H1 (cell line): ENCODE measurements at regions not wholly inside any gene's neighbourhood (a gene's known extent, or its start where the extent isn't known, plus 50 kb on each side); places are given as distances from the start of the nearest gene placed in this dataset.

Experiments used
- CTCF ChIA-PET: fragments of 300-600 bp; sonication (Branson Sonifier 250); formaldehyde crosslinking; loops from one replicate; lab custom pipeline; 2021; ENCODE audit not compliant: partially characterized antibody; lab: Charles Lee
- POLR2A ChIA-PET: fragments of 300-600 bp; sonication (Branson Sonifier 250); formaldehyde crosslinking; loops from one replicate; lab custom pipeline; 2021; ENCODE audit warnings: inconsistent platforms; ENCODE audit not compliant: partially characterized antibody; lab: Charles Lee
- DNase-seq, 2 experiments: peaks; one replicate each; pipeline versions ENCODE4 v3.0.0 to v3.0.0-alpha.2; 2010 to 2022; ENCODE audit warnings: low spot score in 2 of 2, low read depth in 1 of 2, mixed read lengths in 1 of 2
- FAIRE-seq: peaks from 2 replicates; lab custom pipeline; 2011; peaks lifted over from hg19 to GRCh38; lab: Jason Lieb, UNC
- H2AFZ ChIP-seq: 2 replicates; pipeline ENCODE4 v1.8.1; 2012; ENCODE audit warnings: low read length, inconsistent platforms
- H2AK5ac ChIP-seq: 2 replicates; pipeline ENCODE4 v1.6.1; 2013; ENCODE audit warnings: low read depth, low read length
- H2BK120ac ChIP-seq: replicated peaks from 2 replicates; pipeline ENCODE3; 2013; ENCODE audit warnings: low read depth, low read length, inconsistent platforms
- H2BK12ac ChIP-seq: 2 replicates; pipeline ENCODE4 v1.6.1; 2013; ENCODE audit warnings: low read depth, low read length
- H2BK15ac ChIP-seq: 2 replicates; pipeline ENCODE4 v1.6.1; 2013; ENCODE audit warnings: low read length
- H2BK20ac ChIP-seq: 2 replicates; pipeline ENCODE4 v1.6.1; 2013; ENCODE audit warnings: low read length
- H2BK5ac ChIP-seq: 2 replicates; pipeline ENCODE4 v1.6.1; 2013; ENCODE audit warnings: low read depth, low read length
- H3K14ac ChIP-seq: 2 replicates; pipeline ENCODE4 v1.6.1; 2013; ENCODE audit warnings: inconsistent platforms; ENCODE audit not compliant: insufficient read length
- H3K18ac ChIP-seq: 2 replicates; pipeline ENCODE4 v1.6.1; 2013; ENCODE audit warnings: low read length; ENCODE audit errors: extremely low read depth
- H3K23ac ChIP-seq: 2 replicates; pipeline ENCODE4 v1.6.1; 2013; ENCODE audit warnings: inconsistent platforms; ENCODE audit not compliant: insufficient read length
- H3K23me2 ChIP-seq: 2 replicates; pipeline ENCODE4 v1.6.1; 2013; ENCODE audit warnings: low read depth, low read length
- H3K27ac ChIP-seq: 2 replicates; pipeline ENCODE4 v1.6.1; 2011; ENCODE audit warnings: low read depth, low read length, inconsistent platforms
- H3K27me3 ChIP-seq, 4 experiments: replicated peaks in 1 of 4; 1 replicate in 1 of 4; 2 replicates in 3 of 4; pipeline versions ENCODE4 v1.6.1 to v1.8.1; 2011 to 2013; ENCODE audit warnings: low read length in 3 of 4, mild to moderate bottlenecking in 3 of 4, inconsistent platforms in 2 of 4, mixed read lengths in 2 of 4, moderate library complexity in 1 of 4; ENCODE audit not compliant: control insufficient read depth in 3 of 4, insufficient read depth in 3 of 4; ENCODE audit errors: extremely low read depth in 1 of 4
- H3K36me3 ChIP-seq, 4 experiments: 2 replicates each; pipeline versions ENCODE4 v1.6.1 to v1.8.1; 2011 to 2013; ENCODE audit warnings: mild to moderate bottlenecking in 4 of 4, low read length in 3 of 4, moderate library complexity in 2 of 4, control low read depth in 1 of 4, inconsistent platforms in 1 of 4; ENCODE audit not compliant: insufficient read depth in 4 of 4, control insufficient read depth in 2 of 4
- H3K4ac ChIP-seq: replicated peaks from 2 replicates; pipeline ENCODE3; 2013; ENCODE audit warnings: low read length, low read depth, mixed read lengths, inconsistent platforms; ENCODE audit not compliant: insufficient read length
- H3K4me1 ChIP-seq, 4 experiments: replicated peaks in 1 of 4; 1 replicate in 1 of 4; 2 replicates in 3 of 4; pipeline versions ENCODE4 v1.6.1 to v1.8.1; 2011 to 2013; ENCODE audit warnings: low read length in 3 of 4, inconsistent platforms in 2 of 4, mixed read lengths in 1 of 4; ENCODE audit not compliant: insufficient read depth in 4 of 4, control insufficient read depth in 3 of 4
- H3K4me2 ChIP-seq, 2 experiments: 2 replicates each; pipeline versions ENCODE4 v1.6.1 to v1.8.1; 2011 to 2013; ENCODE audit warnings: low read depth in 2 of 2, low read length in 2 of 2, control low read depth in 1 of 2, inconsistent platforms in 1 of 2, mild to moderate bottlenecking in 1 of 2; ENCODE audit not compliant: insufficient read depth in 1 of 2
- H3K4me3 ChIP-seq, 4 experiments: fragments of 200-600, 300-600 bp in 1 of 4; sonication (generic), shearing (Covaris generic), sonication (Bioruptor Twin) in 1 of 4; 2 replicates each; pipeline versions ENCODE4 v1.5.1 to v1.8.1; 2011 to 2016; ENCODE audit warnings: low read length in 4 of 4, low read depth in 3 of 4, control low read depth in 2 of 4, inconsistent platforms in 2 of 4, mild to moderate bottlenecking in 2 of 4, mixed read lengths in 1 of 4, moderate library complexity in 1 of 4; ENCODE audit not compliant: insufficient read depth in 2 of 4; ENCODE audit errors: extremely low read depth in 1 of 4
- H3K56ac ChIP-seq: replicated peaks from 2 replicates; pipeline ENCODE3; 2013; ENCODE audit warnings: low read depth, mild to moderate bottlenecking, mixed read lengths, low read length, inconsistent platforms; ENCODE audit not compliant: insufficient read length
- H3K79me1 ChIP-seq: 2 replicates; pipeline ENCODE4 v1.6.1; 2013; ENCODE audit warnings: low read depth, low read length, control low read depth
- H3K79me2 ChIP-seq, 2 experiments: 2 replicates each; pipeline versions ENCODE4 v1.6.1 to v1.8.1; 2012 to 2013; ENCODE audit warnings: low read length in 2 of 2, mild to moderate bottlenecking in 2 of 2, inconsistent platforms in 1 of 2; ENCODE audit not compliant: insufficient read depth in 2 of 2, control insufficient read depth in 1 of 2
- H3K9ac ChIP-seq, 4 experiments: replicated peaks in 1 of 4; 1 replicate in 1 of 4; 2 replicates in 3 of 4; pipeline versions ENCODE4 v1.6.1 to v1.8.1; 2011 to 2013; ENCODE audit warnings: low read depth in 3 of 4, low read length in 3 of 4, control low read depth in 2 of 4, mild to moderate bottlenecking in 2 of 4, moderate library complexity in 2 of 4, inconsistent platforms in 1 of 4; ENCODE audit errors: extremely low read depth in 1 of 4
- H3K9me3 ChIP-seq, 2 experiments: 2 replicates each; pipeline versions ENCODE4 v1.6.1 to v1.8.1; 2012 to 2013; ENCODE audit warnings: mild to moderate bottlenecking in 2 of 2, moderate library complexity in 2 of 2, control low read depth in 1 of 2, inconsistent platforms in 1 of 2, low read depth in 1 of 2, low read length in 1 of 2, mixed read lengths in 1 of 2; ENCODE audit not compliant: insufficient read depth in 2 of 2
- H4K20me1 ChIP-seq, 2 experiments: replicated peaks in 1 of 2; 2 replicates each; pipeline versions ENCODE3 to v1.8.1; 2011 to 2013; ENCODE audit warnings: inconsistent platforms in 2 of 2, low read length in 2 of 2, mild to moderate bottlenecking in 1 of 2; ENCODE audit not compliant: insufficient read depth in 2 of 2, control insufficient read depth in 1 of 2
- H4K5ac ChIP-seq: 2 replicates; pipeline ENCODE4 v1.6.1; 2013; ENCODE audit warnings: low read length, low read depth, mixed read lengths, inconsistent platforms; ENCODE audit not compliant: insufficient read length
- H4K8ac ChIP-seq: 2 replicates; pipeline ENCODE4 v1.8.0; 2013; ENCODE audit warnings: mild to moderate bottlenecking, moderate library complexity, low read length, inconsistent platforms; ENCODE audit not compliant: insufficient read depth; ENCODE audit errors: extremely low read depth
- H4K91ac ChIP-seq: replicated peaks from 2 replicates; pipeline ENCODE3; 2013; ENCODE audit warnings: low read length, mixed read lengths, inconsistent platforms; ENCODE audit not compliant: insufficient read length
- CEBPB ChIP-seq: IDR thresholded peaks from 2 replicates; pipeline ENCODE4 v1.6.1; 2012; ENCODE audit warnings: low read depth, low read length
- CHD1 ChIP-seq: IDR thresholded peaks from 2 replicates; pipeline ENCODE4 v1.6.1; 2012; ENCODE audit warnings: low read depth, low read length, improper control_type of control experiment
- CREB1 ChIP-seq: IDR thresholded peaks from 2 replicates; pipeline ENCODE4 v1.6.1; 2012; ENCODE audit warnings: inconsistent platforms
- GABPA ChIP-seq: IDR thresholded peaks from 2 replicates; pipeline ENCODE4 v1.6.1; 2011; ENCODE audit warnings: mild to moderate bottlenecking, low read length, moderate library complexity, borderline replicate concordance; ENCODE audit not compliant: insufficient read depth
- GTF2F1 ChIP-seq: IDR thresholded peaks from 2 replicates; pipeline ENCODE4 v1.6.1; 2012; ENCODE audit warnings: low read depth, low read length, improper control_type of control experiment, borderline replicate concordance
- NANOG ChIP-seq: IDR thresholded peaks from 2 replicates; pipeline ENCODE4 v1.6.1; 2011; ENCODE audit warnings: low read length, low read depth, mild to moderate bottlenecking, inconsistent platforms; ENCODE audit not compliant: insufficient read depth, poor library complexity, severe bottlenecking
- PHF8 ChIP-seq: fragments of 200-600 bp; sonication (generic); conservative IDR thresholded peaks from 2 replicates; pipeline ENCODE4 v1.7.1; 2012; ENCODE audit warnings: low read depth, mild to moderate bottlenecking, inconsistent platforms, low read length, moderate library complexity
- TEAD4 ChIP-seq: IDR thresholded peaks from 2 replicates; pipeline ENCODE4 v1.6.1; 2012; ENCODE audit warnings: low read depth, low read length, inconsistent platforms, mixed read lengths
- WGBS, 2 experiments: shearing (Covaris generic) in 1 of 2; methylation state at CpG; one replicate each; pipeline versions ENCODE4 v1.1.6 to v1.1.7; 2013 to 2015; ENCODE audit warnings: low lambda C conversion rate in 2 of 2, mixed read lengths in 2 of 2, inconsistent platforms in 1 of 2, low coverage in 1 of 2, missing lambda C conversion rate in 1 of 2; ENCODE audit not compliant: insufficient replicate concordance in 2 of 2, insufficient coverage in 1 of 2, insufficient read length in 1 of 2; ENCODE audit errors: extremely low coverage in 1 of 2, missing lambda C conversion rate in 1 of 2; 5-methylcytosine and 5-hydroxymethylcytosine counted together

DNA sequence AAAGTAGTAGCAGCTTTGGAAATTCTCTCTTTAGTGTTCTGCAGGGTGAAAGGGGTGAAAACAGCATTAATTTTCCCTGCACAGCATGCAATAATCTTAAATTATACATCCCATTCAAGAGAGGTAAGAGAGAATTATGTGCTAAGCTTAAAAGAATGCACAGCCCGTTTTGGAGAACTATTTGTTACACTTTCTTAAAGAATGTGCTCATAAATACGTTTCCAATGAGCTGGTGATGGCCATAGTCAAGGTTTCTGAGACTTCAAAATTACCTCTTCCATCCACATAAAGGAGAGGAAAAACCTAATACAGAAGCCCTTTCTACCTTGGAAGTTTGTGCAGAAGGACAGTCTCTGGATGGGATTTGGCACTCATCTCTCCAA is 766.7 kb upstream of the TENM3 start:
- Histone ChIP-seq H4K5ac (no peak overlapping the region), H3K56ac (no peak overlapping the region), H3K4me3 (no peak overlapping the region), H3K79me1 (no peaks in the 10 kb centered on the region), H3K36me3 (no peaks in the 10 kb centered on the region), H3K27me3 (no peaks in the 10 kb centered on the region), H3K23me2 (no peaks in the 10 kb centered on the region), H2AFZ (no peak overlapping the region), H2BK5ac (no peak overlapping the region), H4K20me1 (no peaks in the 10 kb centered on the region), H3K79me2 (no peaks in the 10 kb centered on the region), H2AK5ac (no peak overlapping the region), H4K91ac (no peak overlapping the region), H3K4me2 (no peak overlapping the region), H3K4ac (no peak overlapping the region), H3K4me1 (peaks cover 1 to 5% (median 4%) of the 10 kb centered on the region in 4 experiments; a peak in 4 of 7 replicates), H2BK120ac (no peak overlapping the region), H3K27ac (no peak overlapping the region), H2BK15ac (no peak overlapping the region), H3K9me3 (no peaks in the 10 kb centered on the region), H3K18ac (no peak overlapping the region), H3K9ac (no peak overlapping the region), H3K14ac (no peak overlapping the region), H2BK20ac (no peak overlapping the region; the same call in 1 of the 2 replicates), H2BK12ac (no peak overlapping the region), H4K8ac (no peak overlapping the region), H3K23ac (no peak overlapping the region)
- POLR2A ChIA-PET = no interaction called here
- TF ChIP-seq NANOG (no peak), GTF2F1 (no peak), PHF8 (no peak), CEBPB (no peak), TEAD4 (no peak), CHD1 (no peak), CREB1 (no peak), GABPA (no peak)
- DNase-seq (no peak), FAIRE-seq (no peak)
- WGBS, 2 experiments = 68% methylated on average over 2 of the region's 2 CpGs; no CpG with 5 or more reads in 1 of the 2 experiments
- CTCF ChIA-PET = interaction anchor here (0.6 to 1.1 kb wide), 2 partner anchors 52 to 135 kb away, joined by 3 read pairs; no protein-coding TSS in a partner anchor
